Left hindlimb (tissue), 1 donor: ENCODE measurements at regions not wholly inside any gene's neighbourhood (a gene's known extent, or its start where the extent isn't known, plus 50 kb on each side); places are given as distances from the start of the nearest gene placed in this dataset.
"Not testable (repeated sequence)": the region's sequence is repeated elsewhere in the genome, so short reads cannot be mapped to it uniquely, and the experiment has no call there.

Experiments
- DNase-seq: peaks from one replicate; pipeline ENCODE4 v3.0.0-alpha.2; 2018

DNA sequence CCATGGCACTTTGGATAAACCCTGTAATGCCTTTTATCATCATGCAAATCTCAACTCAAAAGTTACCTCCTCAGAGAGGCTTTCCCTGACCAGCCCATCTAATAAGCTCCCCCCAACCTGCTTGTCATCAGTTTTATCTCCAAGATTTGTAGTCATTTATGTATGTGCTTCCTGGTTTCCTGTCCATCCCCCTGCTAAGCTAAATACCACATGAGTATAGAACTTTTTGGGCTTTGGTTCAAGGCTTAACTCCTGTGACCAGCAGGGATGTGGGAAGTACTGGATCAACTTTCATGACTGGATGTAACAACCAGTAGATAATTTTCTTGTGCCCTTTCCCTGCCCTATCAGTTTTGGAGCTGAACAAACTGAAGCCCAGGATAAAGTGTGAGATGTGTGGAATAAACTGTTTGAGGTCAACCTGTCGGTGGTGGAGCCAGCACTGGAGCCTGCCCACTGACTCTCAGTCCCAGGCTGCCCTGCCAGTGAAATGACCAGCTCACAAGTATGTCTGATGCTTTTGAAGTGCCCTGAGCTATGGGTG lies 148.6 kb downstream of the CYP26A1 start:
- no peak for DNase-seq

- no peak for DNase-seq
Measured at GRCh38 chr10:93222876-93223275, 149.2 kb downstream of the CYP26A1 start.

GRCh38 chr10:93223336-93223735 lies 149.6 kb downstream of the CYP26A1 start:
- DNase-seq = no peak

GRCh38 chr10:93224005-93224779 lies 150.5 kb downstream of the CYP26A1 start:
- DNase-seq = no peak

DNA sequence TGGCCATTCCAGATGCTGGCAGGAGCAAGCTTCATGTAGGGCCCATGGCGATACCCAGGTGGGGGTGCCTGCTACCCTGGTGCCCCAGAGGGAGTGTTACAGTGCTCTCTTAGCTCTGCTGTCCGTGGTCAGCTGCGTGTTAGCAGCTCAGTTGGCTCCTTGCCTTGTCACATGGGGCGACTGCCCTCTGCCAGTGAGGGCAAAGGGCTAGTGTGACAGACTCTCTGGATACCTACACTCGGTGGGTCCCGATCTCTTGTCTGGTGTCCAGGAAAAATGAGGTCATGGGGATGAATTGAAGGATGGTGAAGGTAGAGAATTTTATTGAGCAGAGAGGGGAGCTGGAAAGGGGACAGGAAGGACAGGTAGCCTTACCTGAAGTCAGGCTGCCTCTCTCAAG lies 152.2 kb downstream of the CYP26A1 start:
- DNase-seq = no peak

DNA sequence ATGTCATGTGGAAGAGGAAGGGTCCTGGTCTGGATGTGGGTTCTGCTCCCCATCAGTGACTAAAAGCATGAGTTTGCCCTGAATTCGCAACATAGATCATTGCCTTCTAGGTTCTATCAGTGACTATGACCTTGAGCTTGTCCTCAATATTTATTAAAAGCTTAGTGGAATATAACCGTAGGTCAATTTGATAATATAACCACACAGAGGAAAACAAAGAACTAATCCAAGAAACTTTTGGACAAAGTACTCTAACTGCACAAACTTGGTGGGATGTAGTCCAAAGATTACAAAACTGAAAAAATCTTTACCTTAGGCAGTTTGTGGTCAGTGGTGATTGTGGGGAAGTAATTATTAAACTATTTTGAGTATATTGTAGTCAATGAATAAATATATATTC lies 152.9 kb downstream of the CYP26A1 start:
- no peak for DNase-seq

DNA sequence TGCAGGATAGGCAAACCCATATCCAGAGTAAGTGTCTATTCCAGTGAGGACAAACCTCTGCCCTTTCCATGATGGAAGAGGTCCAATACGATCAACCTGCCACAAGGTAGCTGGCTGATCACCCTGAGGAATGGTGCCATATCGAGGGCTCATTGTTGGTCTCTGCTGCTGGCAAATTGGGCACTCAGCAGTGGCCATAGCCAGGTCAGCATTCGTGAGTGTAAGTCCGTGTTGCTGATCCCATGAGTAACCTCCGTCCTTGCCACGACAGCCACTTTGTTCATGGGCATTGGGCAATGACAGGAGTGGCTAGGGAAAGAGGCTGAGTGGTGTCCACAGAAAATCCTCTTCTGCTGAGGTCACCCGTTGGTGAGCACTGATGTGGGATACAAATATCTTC lies 156.9 kb downstream of the CYP26A1 start:
- not testable (repeated sequence) for DNase-seq

GRCh38 chr10:93232159-93232558 lies 158.5 kb downstream of the CYP26A1 start:
- not testable (repeated sequence) for DNase-seq

DNA sequence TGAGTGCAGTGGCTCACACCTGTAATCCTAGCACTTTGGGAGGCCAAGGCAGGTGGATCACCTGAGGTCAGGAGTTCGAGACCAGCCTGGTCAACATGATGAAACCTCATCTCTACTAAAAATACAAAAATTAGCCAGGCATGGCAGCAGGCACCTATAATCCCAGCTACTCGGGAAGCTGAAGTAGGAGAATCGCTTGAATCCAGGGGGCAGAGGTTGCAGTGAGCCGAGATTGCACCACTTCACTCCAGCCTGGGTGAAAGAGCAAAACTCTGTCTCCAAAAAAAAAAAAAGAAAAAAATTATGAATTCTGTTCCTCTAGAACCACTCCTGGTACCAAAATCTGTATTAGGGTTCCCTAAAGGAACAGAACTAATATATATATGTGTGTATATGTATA lies 161.2 kb downstream of the CYP26A1 start:
- not testable (repeated sequence) for DNase-seq

DNA sequence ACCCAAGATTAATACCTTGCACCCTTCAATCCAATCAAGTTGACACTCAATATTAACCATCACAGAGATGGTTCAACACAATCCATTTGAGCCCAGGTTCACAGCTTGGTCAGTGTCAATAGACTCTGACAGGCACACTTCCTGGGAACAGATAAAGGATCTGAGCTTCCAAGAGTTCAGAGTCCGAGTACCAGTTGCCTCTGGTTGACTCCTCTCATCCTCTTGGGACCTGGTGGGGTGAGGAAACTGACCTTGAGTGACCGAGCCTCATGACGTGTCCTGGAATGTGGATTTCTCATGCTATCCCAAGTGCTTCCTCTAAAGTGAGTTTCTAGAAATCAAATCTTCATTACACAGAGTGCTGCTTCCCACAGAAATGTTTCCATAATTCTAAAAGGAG lies 162.0 kb downstream of the CYP26A1 start:
- DNase-seq = no peak

DNA sequence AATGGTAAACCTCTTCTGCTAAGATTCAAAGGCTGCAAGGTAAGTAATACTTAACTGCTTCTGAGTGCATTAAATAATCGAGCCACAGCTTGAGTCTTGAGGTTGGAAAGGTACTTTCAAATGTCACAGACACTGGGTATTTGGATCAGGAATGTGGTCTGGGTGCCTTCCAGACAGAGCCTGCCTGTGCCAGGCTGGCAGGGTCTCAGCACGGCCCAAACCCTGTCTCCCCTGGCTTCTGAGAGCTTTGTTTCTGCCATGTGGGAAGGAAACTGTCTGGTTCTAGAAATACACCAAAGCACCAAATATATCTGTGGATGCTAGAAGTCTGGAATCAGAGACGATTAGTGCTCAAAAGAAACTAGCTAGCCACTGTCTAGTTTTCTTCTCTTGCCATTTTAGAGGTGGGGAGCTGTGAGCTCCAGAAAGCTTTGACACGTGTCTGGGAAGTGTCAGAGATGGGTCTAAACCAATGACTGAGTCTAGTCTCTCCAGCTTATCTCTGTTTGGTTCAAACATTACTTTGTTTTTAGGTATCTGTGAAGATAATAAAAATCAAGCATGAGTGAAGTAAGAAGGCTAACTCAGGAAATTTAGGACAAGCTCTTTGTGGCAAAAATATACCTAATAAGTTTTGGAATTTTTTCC lies 162.8 kb downstream of the CYP26A1 start:
- peak; percentile 42 for DNase-seq

DNA sequence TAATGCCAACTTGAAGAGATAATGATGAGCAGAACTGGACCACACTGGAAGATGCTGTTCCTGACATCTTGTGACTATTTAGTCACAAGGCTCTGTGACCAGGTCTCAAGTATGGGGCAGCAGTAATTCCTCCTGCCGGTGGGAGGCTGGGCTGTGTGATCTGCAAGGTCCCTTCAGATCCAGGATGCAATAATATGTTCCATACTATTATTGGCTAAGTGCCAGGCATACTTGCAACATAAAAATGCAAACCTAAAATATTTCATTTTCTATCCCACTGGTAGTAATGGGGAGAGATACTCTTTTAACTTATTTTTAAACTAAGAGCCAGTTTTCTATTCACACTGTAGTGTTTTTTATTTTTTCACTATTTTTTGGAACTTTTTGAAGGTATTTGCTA lies 171.5 kb downstream of the CYP26A1 start:
- DNase-seq = no peak

DNA sequence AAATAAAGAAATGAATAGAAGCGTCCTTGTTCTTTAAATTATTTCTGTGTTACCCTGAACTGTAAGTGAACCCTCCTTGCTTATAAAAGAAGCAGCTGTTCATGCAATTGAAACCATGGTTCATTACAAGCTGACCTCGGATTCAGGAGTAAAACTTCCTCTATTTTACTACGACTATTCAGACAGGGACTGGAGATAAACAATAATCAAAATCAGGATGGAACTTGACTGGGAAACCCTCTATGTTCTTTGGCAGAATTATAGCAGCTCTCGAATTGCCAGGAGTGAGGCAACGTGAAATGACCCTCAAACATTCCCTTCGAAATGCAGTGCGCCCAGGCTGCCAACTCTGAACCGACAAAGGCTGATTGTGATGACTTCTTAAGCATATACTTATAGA lies 172.1 kb downstream of the CYP26A1 start:
- peak; percentile 56 for DNase-seq

- no peak for DNase-seq
Measured at GRCh38 chr10:93248583-93249227, 175.0 kb downstream of the CYP26A1 start.

DNA sequence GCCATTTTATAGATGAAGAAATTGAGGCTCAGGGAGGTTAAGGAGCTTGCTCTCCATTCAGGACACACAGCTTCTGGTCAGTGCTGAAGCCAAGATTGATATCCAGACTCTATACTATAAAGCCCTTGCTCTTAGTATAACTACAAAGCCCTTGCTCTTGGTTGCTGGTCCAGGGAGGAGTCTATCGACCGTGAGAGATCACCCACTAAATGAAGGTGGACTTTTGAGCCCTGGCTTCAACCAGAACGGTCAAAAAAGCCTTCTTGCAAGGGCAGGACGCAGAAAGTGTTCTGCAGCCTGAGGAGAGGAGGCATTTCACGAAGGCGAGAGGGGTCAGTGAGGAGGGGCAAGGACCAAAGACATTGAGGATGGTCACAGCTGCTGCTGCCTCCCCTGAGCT lies 176.3 kb downstream of the CYP26A1 start:
- DNase-seq = no peak

DNA sequence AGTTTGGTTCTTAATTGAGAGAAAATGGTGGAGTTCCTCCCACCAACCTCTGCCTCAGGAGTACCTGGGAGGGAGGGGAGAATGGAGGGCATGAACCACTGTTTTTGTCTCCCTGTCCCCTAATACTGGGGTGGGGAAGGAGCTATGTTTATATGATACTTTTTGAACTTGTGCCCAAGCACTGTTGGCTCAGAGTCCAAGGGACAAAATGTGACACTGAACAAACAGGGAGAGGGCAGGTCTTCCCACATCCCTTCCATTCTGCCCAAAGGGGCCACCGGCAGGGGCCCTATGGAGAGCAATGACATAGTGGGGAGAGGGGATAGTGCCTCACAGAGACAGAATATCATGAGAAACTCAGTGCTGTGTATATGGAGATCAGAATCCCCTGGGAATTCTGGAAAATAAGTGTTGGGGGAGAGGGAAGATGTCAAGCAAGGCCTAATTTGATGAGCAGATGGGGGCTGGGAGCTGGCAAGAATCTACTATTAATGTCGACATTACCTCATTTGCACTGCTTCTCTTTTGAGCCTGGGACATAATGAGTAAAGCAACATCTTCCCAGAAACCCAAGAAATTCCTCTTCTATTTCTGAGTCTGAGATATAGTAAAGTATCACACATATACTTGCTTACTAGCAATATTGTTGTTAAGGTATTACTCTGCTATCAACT lies 180.6 kb downstream of the CYP26A1 start:
- DNase-seq = no peak

DNA sequence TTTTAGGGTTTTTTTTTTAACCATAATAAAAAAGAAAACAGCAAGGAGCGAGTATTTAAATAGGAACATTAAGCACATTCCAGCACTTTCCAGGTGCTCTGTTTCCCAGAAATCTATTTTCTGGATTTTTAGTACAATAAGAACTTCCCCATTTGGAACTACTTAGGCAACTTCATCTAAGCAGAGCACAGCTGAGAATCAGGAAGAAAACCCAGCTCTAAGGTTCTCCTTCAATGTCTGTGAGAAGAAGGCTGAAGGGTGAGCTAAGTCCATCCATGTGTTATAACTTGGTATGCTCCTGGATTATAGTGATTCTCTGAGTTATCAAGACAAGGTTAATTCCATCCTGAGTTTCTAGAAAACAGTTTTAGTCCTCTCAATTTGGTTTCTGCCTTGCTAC lies 181.9 kb downstream of the CYP26A1 start:
- no peak for DNase-seq
